Naive B cell (primary cell): ENCODE measurements at regions not wholly inside any gene's neighbourhood (a gene's known extent, or its start where the extent isn't known, plus 50 kb on each side); places are given as distances from the start of the nearest gene placed in this dataset.

ENCODE experiments used
- ATAC-seq, 2 donors: fragments of 150-1000 bp; cut with Tn5 transposase; 2 replicates each; pipeline ENCODE4 v1.10.0; 2021; ENCODE audit warnings: low read depth in 2 of 2, mild to moderate bottlenecking in 2 of 2, moderate library complexity in 2 of 2
- DNase-seq: peaks from one replicate; pipeline ENCODE4 v3.0.0; 2022
- H3K27ac Mint-ChIP-seq, 6 donors: one replicate each; pipeline ENCODE4 v1.8.0; 2020 to 2022; ENCODE audit warnings: mild to moderate bottlenecking in 6 of 6, mixed read lengths in 6 of 6, moderate library complexity in 5 of 6, inconsistent platforms in 2 of 6
- H3K27me3 Mint-ChIP-seq, 3 donors: one replicate each; pipeline ENCODE4 v1.8.0; 2021 to 2022; ENCODE audit warnings: mixed read lengths in 3 of 3, mild to moderate bottlenecking in 1 of 3
- H3K36me3 Mint-ChIP-seq, 2 donors: one replicate each; pipeline ENCODE4 v1.8.0; 2020 to 2022; ENCODE audit warnings: mixed read lengths in 2 of 2, inconsistent platforms in 1 of 2, mild to moderate bottlenecking in 1 of 2
- H3K4me1 Mint-ChIP-seq, 3 donors: one replicate each; pipeline ENCODE4 v1.8.0; 2020 to 2022; ENCODE audit warnings: mixed read lengths in 3 of 3, inconsistent platforms in 1 of 3, mild to moderate bottlenecking in 1 of 3, moderate library complexity in 1 of 3
- H3K4me3 Mint-ChIP-seq, 8 donors: one replicate each; pipeline ENCODE4 v1.8.0; 2020 to 2022; ENCODE audit warnings: mild to moderate bottlenecking in 8 of 8, mixed read lengths in 8 of 8, moderate library complexity in 8 of 8, inconsistent platforms in 2 of 8
- H3K9me3 Mint-ChIP-seq, 7 donors: one replicate each; pipeline ENCODE4 v1.8.0; 2020 to 2022; ENCODE audit warnings: mixed read lengths in 7 of 7, mild to moderate bottlenecking in 5 of 7, inconsistent platforms in 2 of 7, moderate library complexity in 1 of 7

DNA sequence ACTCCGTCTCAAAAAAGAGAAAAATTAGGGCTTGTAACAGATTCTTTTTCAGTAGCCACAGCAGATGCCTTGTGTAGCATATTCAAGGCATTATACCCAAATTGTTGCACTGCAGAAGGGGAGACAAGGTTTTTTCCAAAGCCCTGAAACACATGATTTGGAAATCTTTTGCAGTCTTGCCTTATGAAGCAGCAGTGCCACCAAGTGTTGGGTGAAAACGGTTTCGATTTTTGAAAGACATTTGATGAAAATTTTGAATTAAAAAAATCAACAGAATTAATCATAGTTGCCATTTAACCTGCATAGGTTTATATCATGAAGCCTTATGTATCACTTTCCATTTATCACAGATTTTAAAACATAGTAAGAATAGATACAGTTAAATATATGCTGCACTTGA, 479.5 kb downstream of the TAF11L14 start:
- H3K9me3 Mint-ChIP-seq, result no peaks in the 10 kb centered on the region
- DNase-seq (no peak), ATAC-seq (no peak)
- H3K27me3 Mint-ChIP-seq, result no peaks in the 10 kb centered on the region
- H3K27ac Mint-ChIP-seq, result no peak overlapping the region
- no peak overlapping the region for H3K4me3 Mint-ChIP-seq
- no peaks in the 10 kb centered on the region for H3K36me3 Mint-ChIP-seq
- H3K4me1 Mint-ChIP-seq, result no peaks in the 10 kb centered on the region

DNA sequence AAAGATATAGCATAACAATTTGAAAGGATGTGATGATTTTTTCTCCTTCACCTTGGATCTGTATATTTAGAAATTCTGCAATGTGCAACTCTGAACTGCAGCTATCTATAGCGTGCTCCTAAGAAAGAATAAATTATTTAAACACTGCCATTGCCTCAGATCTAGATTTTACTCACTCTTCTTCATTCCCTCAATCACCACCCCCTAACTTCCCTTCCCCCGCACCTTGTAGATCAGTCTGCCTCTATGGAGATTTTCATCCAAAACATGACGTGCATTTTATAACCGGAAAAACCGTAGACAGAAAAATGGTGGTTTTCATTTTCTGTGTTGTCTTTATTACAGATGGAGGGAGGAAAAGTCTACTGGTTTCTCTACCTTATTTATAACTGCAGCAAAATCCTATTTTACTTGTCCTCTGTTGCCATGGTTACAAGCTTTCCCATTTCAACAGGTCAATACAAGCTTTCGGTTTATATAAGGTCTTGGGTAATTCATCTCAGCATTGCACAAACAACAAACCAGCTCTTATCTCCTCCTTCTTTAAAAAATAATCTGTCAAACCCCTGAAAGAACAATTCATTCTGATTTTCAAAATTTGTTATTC, 480.0 kb downstream of the TAF11L14 start:
- H3K27me3 Mint-ChIP-seq, result no peaks in the 10 kb centered on the region
- no peak for DNase-seq
- no peaks in the 10 kb centered on the region for H3K9me3 Mint-ChIP-seq
- no peak overlapping the region for H3K27ac Mint-ChIP-seq
- no peaks in the 10 kb centered on the region for H3K4me1 Mint-ChIP-seq
- no peak for ATAC-seq
- no peaks in the 10 kb centered on the region for H3K36me3 Mint-ChIP-seq
- H3K4me3 Mint-ChIP-seq, result no peak overlapping the region

DNA sequence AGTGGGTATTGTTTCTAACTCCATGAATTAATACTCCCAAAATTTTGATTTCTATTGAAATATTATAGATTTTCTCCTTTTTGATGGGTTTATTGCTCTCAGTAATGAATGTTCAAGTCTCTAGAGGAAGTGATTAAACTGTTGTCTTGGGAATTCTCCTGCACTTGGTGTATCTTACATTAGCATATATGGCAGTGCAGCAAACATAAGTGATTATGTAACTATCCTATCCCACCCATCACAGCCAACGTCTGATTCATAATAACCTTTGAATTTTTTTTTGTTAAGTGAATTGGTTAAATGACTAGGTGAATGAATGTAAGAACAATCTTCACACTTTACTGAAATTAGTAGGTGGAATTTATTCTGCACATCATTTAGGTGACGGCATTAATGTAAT, 483.7 kb downstream of the TAF11L14 start:
- DNase-seq (no peak), ATAC-seq (no peak)
- no peak overlapping the region for H3K27ac Mint-ChIP-seq
- H3K4me3 Mint-ChIP-seq, result no peak overlapping the region
- H3K9me3 Mint-ChIP-seq, result peaks cover 0 to 5% (median 0%) of the 10 kb centered on the region in 7 donors
- no peaks in the 10 kb centered on the region for H3K4me1 Mint-ChIP-seq
- H3K27me3 Mint-ChIP-seq, result no peaks in the 10 kb centered on the region
- no peaks in the 10 kb centered on the region for H3K36me3 Mint-ChIP-seq

DNA sequence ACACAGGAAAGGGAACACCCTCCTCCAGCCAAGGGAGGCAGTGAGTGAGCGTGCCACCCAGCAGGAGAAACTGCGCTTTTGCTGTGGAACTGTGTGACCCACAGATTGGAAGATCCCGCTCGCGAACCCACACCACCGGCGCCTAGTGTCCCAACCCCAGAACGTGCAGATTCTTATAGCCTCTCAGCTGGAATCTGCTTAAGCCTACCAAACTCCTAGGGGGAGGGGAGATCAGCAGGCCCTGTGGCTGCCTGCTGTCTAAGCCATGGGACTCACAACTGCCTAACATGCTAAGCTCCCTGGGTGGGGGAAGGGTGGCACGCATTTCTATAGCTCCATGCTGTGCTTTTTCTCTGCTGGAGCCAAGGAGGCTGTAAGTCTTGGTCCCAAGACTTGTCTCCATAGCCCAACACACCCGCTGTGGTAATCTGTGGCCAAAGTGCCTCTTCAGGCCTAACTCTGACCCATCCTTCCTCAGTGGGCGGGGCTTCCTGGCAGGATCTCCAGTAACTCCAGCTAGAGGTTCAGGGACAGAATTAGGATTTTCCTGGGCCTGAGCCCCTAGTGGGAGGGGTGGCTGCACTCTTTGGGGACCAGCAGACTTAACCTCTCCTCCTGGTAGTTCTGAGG, 485.0 kb downstream of the TAF11L14 start:
- DNase-seq, result no peak
- no peak overlapping the region for H3K4me3 Mint-ChIP-seq

DNA sequence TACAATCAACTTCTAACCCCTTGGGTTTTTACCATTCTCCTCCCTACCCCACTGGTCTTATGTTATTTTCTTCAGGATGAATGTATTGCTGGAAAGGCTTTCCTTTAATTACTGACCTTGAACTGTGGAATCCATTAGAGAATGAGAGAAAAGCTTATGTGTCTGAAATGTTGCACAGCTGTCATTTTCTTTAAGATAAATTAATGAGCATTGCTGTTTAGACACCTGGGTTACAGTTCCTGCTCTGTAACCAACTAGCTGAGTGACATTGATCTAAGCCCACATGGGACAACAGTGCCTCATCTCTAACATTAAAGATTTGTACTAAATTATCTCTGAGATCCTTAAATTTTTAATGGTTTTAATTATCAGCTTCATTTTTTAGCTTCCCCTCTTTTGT, 507.0 kb downstream of the TAF11L14 start:
- Mint-ChIP-seq H3K4me1 (no peaks in the 10 kb centered on the region), H3K4me3 (no peak overlapping the region), H3K27ac (no peak overlapping the region), H3K36me3 (peaks cover 0 to 6% of the 10 kb centered on the region in 2 donors), H3K27me3 (no peaks in the 10 kb centered on the region), H3K9me3 (peaks cover 5 to 28% (median 13%) of the 10 kb centered on the region in 7 donors)
- DNase-seq (no peak), ATAC-seq (no peak)

More for the DNA sequence above, 485.0 kb downstream of the TAF11L14 start:
- Mint-ChIP-seq H3K27ac (no peak overlapping the region), H3K36me3 (no peaks in the 10 kb centered on the region), H3K27me3 (no peaks in the 10 kb centered on the region), H3K4me1 (no peaks in the 10 kb centered on the region), H3K9me3 (peaks cover 0 to 10% (median 3%) of the 10 kb centered on the region in 7 donors)
- ATAC-seq, result no peak

DNA sequence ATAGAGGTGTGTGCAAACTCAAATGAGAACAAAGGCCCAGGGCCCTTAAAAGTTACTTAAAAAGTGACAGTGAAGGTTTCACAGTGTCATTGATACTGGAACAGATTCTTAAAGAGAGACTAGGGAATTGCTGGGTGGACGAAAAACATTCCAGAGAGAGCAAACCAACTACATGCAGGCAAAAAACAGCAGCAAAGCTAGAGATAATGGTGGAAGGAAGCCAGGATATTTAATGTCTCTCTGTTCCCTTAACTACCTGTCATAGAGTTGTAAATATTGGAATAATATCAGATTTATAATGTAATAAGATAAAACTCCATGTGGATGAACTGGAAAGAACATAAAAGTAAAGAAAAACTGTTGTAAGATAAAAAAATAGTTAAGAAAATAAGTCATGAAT, 508.6 kb downstream of the TAF11L14 start:
- ATAC-seq (no peak), DNase-seq (no peak)
- H3K36me3 Mint-ChIP-seq, result peaks cover 0 to 8% of the 10 kb centered on the region in 2 donors
- H3K9me3 Mint-ChIP-seq, result peaks cover 5 to 24% (median 14%) of the 10 kb centered on the region in 7 donors
- H3K4me1 Mint-ChIP-seq, result no peaks in the 10 kb centered on the region
- no peak overlapping the region for H3K27ac Mint-ChIP-seq
- no peak overlapping the region for H3K4me3 Mint-ChIP-seq
- H3K27me3 Mint-ChIP-seq, result no peaks in the 10 kb centered on the region

DNA sequence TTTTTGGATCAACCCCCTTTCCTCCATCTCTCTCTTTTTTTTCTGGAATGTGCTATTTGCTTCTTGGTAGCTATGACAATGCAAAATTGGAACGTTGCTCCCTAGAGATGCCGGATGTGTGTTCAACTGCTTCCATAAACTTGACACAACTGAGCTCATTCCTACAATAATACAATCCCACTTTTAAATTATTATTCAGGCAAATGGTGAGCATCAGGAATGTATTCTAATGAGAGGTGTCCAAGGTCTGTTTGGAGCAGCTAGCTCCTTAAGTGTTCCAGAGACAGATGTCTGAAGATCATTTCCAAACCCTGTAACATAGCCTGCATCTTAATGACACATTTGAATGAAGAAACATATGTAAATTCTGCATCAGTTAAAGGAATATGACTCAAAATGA, 518.4 kb downstream of the TAF11L14 start:
- H3K36me3 Mint-ChIP-seq, result no peaks in the 10 kb centered on the region
- H3K27me3 Mint-ChIP-seq, result peaks cover 0 to 5% (median 0%) of the 10 kb centered on the region in 3 donors
- H3K27ac Mint-ChIP-seq, result no peak overlapping the region
- H3K9me3 Mint-ChIP-seq, result peaks cover 0 to 3% (median 0%) of the 10 kb centered on the region in 7 donors
- H3K4me1 Mint-ChIP-seq, result no peaks in the 10 kb centered on the region
- H3K4me3 Mint-ChIP-seq, result no peak overlapping the region
- ATAC-seq, result no peak
- no peak for DNase-seq

DNA sequence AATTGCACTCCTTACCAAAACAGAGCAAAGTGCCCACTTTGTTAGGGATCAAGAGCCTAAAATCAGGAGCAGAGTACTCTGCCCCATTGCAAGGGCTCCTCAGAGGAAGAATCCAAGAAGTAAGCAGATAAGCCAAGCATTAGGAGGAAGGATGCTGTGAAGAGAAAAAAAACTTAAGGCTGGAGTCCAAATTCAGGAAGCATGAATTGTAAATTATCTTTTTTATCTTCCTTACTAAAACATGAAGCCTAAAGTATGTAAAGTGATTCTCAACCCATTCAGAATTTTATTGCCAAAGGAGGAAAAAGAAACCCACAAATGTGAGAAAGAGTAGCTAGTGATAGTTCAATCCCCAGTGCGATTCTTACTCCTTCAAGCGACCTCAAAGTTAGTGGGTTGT, 523.9 kb downstream of the TAF11L14 start:
- peaks cover 3 to 20% (median 8%) of the 10 kb centered on the region in 7 donors for H3K9me3 Mint-ChIP-seq
- ATAC-seq, result no peak
- DNase-seq, result no peak
- no peaks in the 10 kb centered on the region for H3K36me3 Mint-ChIP-seq
- H3K4me3 Mint-ChIP-seq, result no peak overlapping the region
- H3K27ac Mint-ChIP-seq, result no peak overlapping the region
- H3K27me3 Mint-ChIP-seq, result no peaks in the 10 kb centered on the region
- H3K4me1 Mint-ChIP-seq, result no peaks in the 10 kb centered on the region

DNA sequence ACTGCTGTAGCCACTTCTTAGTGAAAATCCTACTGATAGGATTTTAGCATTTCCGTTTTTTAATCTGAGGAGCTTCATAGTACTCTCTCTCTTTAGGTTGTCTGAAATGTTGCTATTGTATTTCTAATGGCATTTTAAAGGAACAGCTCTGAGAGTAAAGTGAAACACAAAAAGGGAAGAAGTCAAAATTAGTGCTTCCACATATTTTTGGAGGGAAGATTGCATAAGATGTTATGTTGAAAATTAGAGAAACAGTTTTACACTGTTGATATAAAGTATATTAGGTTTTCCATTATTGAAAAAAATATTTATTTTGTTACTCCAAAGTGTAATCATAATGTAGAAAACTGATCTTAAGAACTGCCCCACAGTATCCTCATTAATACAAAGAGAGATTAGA, 525.1 kb downstream of the TAF11L14 start:
- Mint-ChIP-seq H3K4me3 (no peak overlapping the region), H3K27ac (no peak overlapping the region), H3K4me1 (no peaks in the 10 kb centered on the region), H3K27me3 (no peaks in the 10 kb centered on the region), H3K36me3 (no peaks in the 10 kb centered on the region), H3K9me3 (peaks cover 4 to 29% (median 12%) of the 10 kb centered on the region in 7 donors)
- no peak for DNase-seq
- ATAC-seq, result no peak

DNA sequence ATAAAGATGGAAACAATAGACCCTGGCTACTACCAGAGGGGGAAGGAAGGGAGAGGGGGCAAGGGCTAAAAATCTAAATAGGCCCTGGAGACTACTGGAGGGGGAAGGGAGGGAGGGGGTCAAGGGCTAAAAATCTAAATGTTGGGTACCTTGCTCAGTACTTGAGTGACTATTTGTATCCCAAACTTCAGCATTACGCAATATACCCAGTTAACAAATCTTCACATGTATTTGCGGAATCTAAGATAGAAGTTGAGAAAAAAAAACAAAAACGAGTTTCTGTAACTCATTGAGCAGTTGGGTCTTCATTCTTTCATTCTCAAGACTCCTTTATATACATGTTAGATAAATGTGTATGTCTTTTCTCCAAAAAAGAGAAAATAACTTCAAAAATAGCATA, 537.4 kb downstream of the TAF11L14 start:
- H3K4me3 Mint-ChIP-seq, result no peak overlapping the region
- ATAC-seq, result no peak

DNA sequence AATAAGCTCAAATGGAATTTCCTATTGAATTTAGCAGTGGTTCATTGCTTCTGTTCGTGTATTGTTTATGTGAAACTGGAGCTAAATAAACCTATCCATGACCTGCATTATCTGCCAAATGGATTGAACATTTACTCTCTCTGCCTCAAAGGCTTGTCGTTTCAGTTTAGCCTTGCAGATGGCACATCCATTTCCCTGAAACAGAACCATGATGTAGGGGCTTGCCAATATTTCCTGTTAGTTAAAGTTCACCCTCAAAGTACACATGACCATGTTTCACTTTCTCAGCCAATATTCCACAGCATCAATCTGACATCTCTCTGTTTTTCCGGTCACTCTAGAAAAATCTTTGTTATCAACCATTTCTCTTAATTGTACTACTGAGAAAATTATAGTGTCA, 545.3 kb downstream of the TAF11L14 start:
- Mint-ChIP-seq H3K27me3 (peaks cover 0 to 3% (median 0%) of the 10 kb centered on the region in 3 donors), H3K4me3 (no peak overlapping the region), H3K27ac (no peak overlapping the region), H3K36me3 (no peaks in the 10 kb centered on the region), H3K4me1 (no peaks in the 10 kb centered on the region), H3K9me3 (peaks cover 0 to 17% (median 4%) of the 10 kb centered on the region in 7 donors)
- ATAC-seq (no peak), DNase-seq (no peak)

More for the DNA sequence above, 537.4 kb downstream of the TAF11L14 start:
- H3K9me3 Mint-ChIP-seq, result peaks cover 5 to 33% (median 9%) of the 10 kb centered on the region in 7 donors
- H3K27me3 Mint-ChIP-seq, result peaks cover 0 to 3% (median 0%) of the 10 kb centered on the region in 3 donors
- no peak overlapping the region for H3K27ac Mint-ChIP-seq
- H3K4me1 Mint-ChIP-seq, result no peaks in the 10 kb centered on the region
- DNase-seq, result no peak
- no peaks in the 10 kb centered on the region for H3K36me3 Mint-ChIP-seq

DNA sequence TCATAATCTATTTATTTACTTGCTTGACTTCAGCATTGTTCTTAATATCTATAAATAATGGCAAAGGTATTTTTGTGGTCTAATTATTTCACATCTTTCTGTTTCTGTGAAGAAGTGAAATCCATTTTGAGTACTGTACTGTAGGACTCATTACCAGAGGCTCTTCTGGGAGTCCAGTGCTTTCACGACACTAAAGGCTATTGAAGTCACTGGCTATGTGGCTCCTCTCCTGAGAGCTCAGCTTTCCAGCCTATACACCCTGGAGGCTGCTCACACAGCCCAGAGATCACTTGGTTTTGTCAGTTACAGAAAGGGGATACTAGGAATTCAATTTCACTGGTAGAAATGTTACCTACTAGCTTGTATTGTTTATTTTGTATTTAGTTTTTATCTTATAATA, 547.3 kb downstream of the TAF11L14 start:
- H3K27ac Mint-ChIP-seq, result no peak overlapping the region
- peaks cover 0 to 19% (median 5%) of the 10 kb centered on the region in 7 donors for H3K9me3 Mint-ChIP-seq
- H3K4me1 Mint-ChIP-seq, result no peaks in the 10 kb centered on the region
- ATAC-seq (no peak), DNase-seq (no peak)
- no peaks in the 10 kb centered on the region for H3K36me3 Mint-ChIP-seq
- no peak overlapping the region for H3K4me3 Mint-ChIP-seq
- no peaks in the 10 kb centered on the region for H3K27me3 Mint-ChIP-seq

DNA sequence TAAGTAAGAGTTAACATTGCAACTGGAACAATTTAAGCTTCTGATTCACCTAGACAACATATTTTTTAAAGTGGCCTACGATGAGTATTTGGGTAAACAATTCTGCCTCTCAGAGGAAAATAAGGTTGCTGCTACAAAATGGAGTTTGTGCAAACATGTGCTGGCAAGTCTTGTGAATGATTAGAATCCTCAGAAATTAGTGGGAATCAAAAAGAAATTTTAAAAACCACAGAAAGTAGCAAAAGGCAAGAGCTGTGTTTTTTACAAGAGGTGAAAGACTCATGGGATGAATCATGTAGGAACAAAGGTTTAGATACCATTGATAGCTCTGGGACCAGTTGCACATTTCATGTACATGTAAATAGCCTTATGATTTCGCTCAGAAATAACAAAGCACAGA, 561.6 kb downstream of the TAF11L14 start:
- peaks cover 3 to 43% (median 13%) of the 10 kb centered on the region in 7 donors for H3K9me3 Mint-ChIP-seq
- H3K27me3 Mint-ChIP-seq, result no peaks in the 10 kb centered on the region
- no peak for ATAC-seq
- H3K27ac Mint-ChIP-seq, result no peak overlapping the region
- H3K4me3 Mint-ChIP-seq, result no peak overlapping the region
- no peak for DNase-seq
- H3K36me3 Mint-ChIP-seq, result peaks cover 0 to 8% of the 10 kb centered on the region in 2 donors
- no peaks in the 10 kb centered on the region for H3K4me1 Mint-ChIP-seq

DNA sequence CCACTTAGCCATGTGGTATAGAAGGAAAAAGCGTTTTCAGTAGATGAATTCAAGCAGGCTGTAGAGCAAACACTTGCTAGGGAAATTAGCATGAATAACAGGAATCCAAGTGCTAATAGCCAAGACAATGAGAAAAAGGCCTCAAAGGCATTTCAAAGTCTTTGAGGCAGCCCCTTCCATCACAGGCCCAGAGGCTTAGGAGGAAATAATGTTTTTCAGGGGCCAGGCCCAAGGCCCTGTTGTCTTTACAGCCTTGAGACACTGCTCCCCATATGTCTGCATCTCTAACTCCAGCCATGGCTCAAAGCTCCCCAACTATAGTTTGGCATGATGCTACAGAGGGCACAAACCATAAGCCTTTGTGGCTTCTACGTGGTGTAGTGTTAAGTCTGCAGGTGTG, 563.5 kb downstream of the TAF11L14 start:
- peaks cover 2 to 28% (median 11%) of the 10 kb centered on the region in 7 donors for H3K9me3 Mint-ChIP-seq
- no peaks in the 10 kb centered on the region for H3K27me3 Mint-ChIP-seq
- H3K4me1 Mint-ChIP-seq, result no peaks in the 10 kb centered on the region
- no peak for DNase-seq
- ATAC-seq, result no peak
- peaks cover 0 to 8% of the 10 kb centered on the region in 2 donors for H3K36me3 Mint-ChIP-seq
- H3K27ac Mint-ChIP-seq, result no peak overlapping the region
- no peak overlapping the region for H3K4me3 Mint-ChIP-seq
